Suprapubic skin (tissue), 3 donors: ENCODE measurements at regions not wholly inside any gene's neighbourhood (a gene's known extent, or its start where the extent isn't known, plus 50 kb on each side); places are given as distances from the start of the nearest gene placed in this dataset.

Experiments used
- POLR2AphosphoS5 ChIP-seq, 3 donors: sonication (generic); formaldehyde crosslinking; IDR thresholded peaks; one replicate each; pipeline ENCODE4 v1.6.1; 2017; ENCODE audit warnings: antibody characterized with exemption in 3 of 3
- TF ChIP-seq, protein P1 (sequence below), 2 donors: fragments of 200-600 bp in 1 of 2; fragments of 450-650 bp in 1 of 2; sonication (generic) in 1 of 2; IDR thresholded peaks; one replicate each; pipeline ENCODE4 v1.5.1; 2016 to 2019; ENCODE audit warnings: antibody characterized with exemption in 2 of 2, mild to moderate bottlenecking in 1 of 2, moderate library complexity in 1 of 2

DNA sequence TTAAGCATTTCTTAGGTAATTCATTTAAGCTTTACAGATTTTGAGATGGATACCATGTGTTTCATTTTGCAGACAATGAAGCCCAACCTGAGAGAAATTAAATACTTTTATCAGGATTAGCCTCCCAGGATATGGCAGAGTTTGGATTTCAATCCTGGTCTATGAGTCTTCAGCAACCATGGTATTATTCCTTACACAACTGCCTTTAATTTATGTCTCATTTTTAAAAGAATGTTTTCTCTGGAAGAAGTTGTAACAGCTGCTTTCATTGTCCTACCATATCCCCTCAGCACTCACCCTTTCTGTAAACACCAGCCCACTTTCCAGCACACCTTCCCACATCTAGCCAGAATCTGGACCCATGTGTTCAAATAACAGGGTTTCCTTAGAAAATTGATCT, 863.7 kb upstream of the VRK2 start:
- TF ChIP-seq, protein P1, sequence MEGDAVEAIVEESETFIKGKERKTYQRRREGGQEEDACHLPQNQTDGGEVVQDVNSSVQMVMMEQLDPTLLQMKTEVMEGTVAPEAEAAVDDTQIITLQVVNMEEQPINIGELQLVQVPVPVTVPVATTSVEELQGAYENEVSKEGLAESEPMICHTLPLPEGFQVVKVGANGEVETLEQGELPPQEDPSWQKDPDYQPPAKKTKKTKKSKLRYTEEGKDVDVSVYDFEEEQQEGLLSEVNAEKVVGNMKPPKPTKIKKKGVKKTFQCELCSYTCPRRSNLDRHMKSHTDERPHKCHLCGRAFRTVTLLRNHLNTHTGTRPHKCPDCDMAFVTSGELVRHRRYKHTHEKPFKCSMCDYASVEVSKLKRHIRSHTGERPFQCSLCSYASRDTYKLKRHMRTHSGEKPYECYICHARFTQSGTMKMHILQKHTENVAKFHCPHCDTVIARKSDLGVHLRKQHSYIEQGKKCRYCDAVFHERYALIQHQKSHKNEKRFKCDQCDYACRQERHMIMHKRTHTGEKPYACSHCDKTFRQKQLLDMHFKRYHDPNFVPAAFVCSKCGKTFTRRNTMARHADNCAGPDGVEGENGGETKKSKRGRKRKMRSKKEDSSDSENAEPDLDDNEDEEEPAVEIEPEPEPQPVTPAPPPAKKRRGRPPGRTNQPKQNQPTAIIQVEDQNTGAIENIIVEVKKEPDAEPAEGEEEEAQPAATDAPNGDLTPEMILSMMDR (IDR thresholded peaks at IDR 0.05) = no peak
- no peak for TF ChIP-seq POLR2AphosphoS5 (IDR thresholded peaks at IDR 0.05)
